MM.1S (cell line): ENCODE measurements at regions not wholly inside any gene's neighbourhood (a gene's known extent, or its start where the extent isn't known, plus 50 kb on each side); places are given as distances from the start of the nearest gene placed in this dataset.

ENCODE experiments used
- EZH2 ChIP-seq: fragments of 300-600 bp; sonication (generic); optimal IDR thresholded peaks from 2 replicates; pipeline ENCODE3; 2017; ENCODE audit warnings: low read depth, mild to moderate bottlenecking, antibody characterized with exemption, low read length, mixed read lengths
- EZH2phosphoT487 ChIP-seq: fragments of 300-600 bp; sonication (generic); IDR thresholded peaks from 2 replicates; pipeline ENCODE4 v1.6.1; 2018; ENCODE audit warnings: antibody characterized with exemption, low read length
- TF ChIP-seq, protein P1 (sequence below): fragments of 300-600 bp; sonication (generic); IDR thresholded peaks from 2 replicates; pipeline ENCODE4 v1.5.1; 2016; ENCODE audit warnings: antibody characterized with exemption, low read length, mixed read lengths

DNA sequence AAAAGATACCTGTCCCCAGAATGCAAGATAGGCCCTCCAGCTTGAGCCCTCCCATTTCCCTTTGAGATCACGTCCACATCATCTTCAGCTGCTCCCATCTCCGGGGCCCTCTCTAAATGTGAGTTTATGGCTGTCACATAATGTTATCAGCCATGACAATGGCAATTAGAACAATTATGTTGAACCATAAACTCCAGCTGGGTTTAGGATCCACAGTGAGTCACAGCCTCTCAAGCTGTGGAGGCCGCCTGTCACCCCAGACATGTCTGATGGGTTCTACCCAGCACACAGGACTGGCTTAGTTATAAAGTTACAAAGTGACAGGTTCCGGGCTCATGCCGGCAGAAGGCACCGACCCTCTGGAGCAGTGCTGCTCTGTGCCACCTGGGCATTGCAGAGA lies 597.3 kb downstream of the PTPRU start:
- TF ChIP-seq, protein P1, sequence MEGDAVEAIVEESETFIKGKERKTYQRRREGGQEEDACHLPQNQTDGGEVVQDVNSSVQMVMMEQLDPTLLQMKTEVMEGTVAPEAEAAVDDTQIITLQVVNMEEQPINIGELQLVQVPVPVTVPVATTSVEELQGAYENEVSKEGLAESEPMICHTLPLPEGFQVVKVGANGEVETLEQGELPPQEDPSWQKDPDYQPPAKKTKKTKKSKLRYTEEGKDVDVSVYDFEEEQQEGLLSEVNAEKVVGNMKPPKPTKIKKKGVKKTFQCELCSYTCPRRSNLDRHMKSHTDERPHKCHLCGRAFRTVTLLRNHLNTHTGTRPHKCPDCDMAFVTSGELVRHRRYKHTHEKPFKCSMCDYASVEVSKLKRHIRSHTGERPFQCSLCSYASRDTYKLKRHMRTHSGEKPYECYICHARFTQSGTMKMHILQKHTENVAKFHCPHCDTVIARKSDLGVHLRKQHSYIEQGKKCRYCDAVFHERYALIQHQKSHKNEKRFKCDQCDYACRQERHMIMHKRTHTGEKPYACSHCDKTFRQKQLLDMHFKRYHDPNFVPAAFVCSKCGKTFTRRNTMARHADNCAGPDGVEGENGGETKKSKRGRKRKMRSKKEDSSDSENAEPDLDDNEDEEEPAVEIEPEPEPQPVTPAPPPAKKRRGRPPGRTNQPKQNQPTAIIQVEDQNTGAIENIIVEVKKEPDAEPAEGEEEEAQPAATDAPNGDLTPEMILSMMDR, result no peak
- TF ChIP-seq EZH2 (no peak), EZH2phosphoT487 (no peak)
